HCT116 (cell line): ENCODE measurements at regions not wholly inside any gene's neighbourhood (a gene's known extent, or its start where the extent isn't known, plus 50 kb on each side); places are given as distances from the start of the nearest gene placed in this dataset.
A peak's percentile ranks its signal among the peaks of the same experiment; 100 is the strongest.

Experiments used
- ATAC-seq: fragments of 200-7000 bp; cut with Tn5 transposase; 2 replicates; pipeline ENCODE4 v1.9.1; 2020; ENCODE audit warnings: mild to moderate bottlenecking, moderate library complexity
- BruUV-seq: library from RNA; stranded (reverse); fragments of 400-500 nt; replicated peaks from 2 replicates; lab custom pipeline; 2021; lab: Mats Ljungman, UMichigan
- CTCF ChIA-PET: fragments of 300-600 bp; sonication (Branson Sonifier 250); formaldehyde crosslinking; loops from one replicate; lab custom pipeline; 2021; ENCODE audit warnings: antibody characterized with exemption; lab: Charles Lee
- POLR2A ChIA-PET: fragments of 300-600, 350-600 bp; sonication (Branson Sonifier 250); formaldehyde crosslinking; loops from one replicate; lab custom pipeline; 2021; ENCODE audit warnings: antibody characterized with exemption; lab: Charles Lee
- RAD21 ChIA-PET, 2 experiments: fragments of 300-600 bp; sonication (Branson Sonifier 250); formaldehyde crosslinking; loops; one replicate each; lab custom pipeline; 2023; ENCODE audit warnings: low total read pairs in 2 of 2; ENCODE audit not compliant: uncharacterized antibody in 2 of 2, unreplicated experiment in 2 of 2, low non-redundant PET in 1 of 2; lab: Charles Lee
- DNase-seq: peaks from one replicate; pipeline ENCODE4 v3.0.0-alpha.2; 2010; ENCODE audit warnings: low read depth, low spot score
- H2AFZ ChIP-seq: fragments of 200-600 bp; shearing (Covaris generic), sonication (generic); 2 replicates; pipeline ENCODE4 v1.6.1; 2017; ENCODE audit warnings: low read depth, mixed run types, mixed read lengths, antibody characterized with exemption, low read length; ENCODE audit not compliant: poor library complexity, severe bottlenecking
- H3K27ac ChIP-seq: 2 replicates; pipeline ENCODE4 v1.5.1; 2012; ENCODE audit warnings: low read depth, low read length
- H3K27me3 ChIP-seq: fragments of 200-600 bp; sonication (generic); 2 replicates; pipeline ENCODE4 v1.6.1; 2016; ENCODE audit warnings: mixed run types, low read length, mixed read lengths; ENCODE audit not compliant: insufficient read depth
- H3K36me3 ChIP-seq, 2 experiments: fragments of 200-500 bp in 1 of 2; fragments of 200-600 bp in 1 of 2; sonication (Bioruptor generic) in 1 of 2; sonication (generic) in 1 of 2; 2 replicates each; pipeline versions ENCODE4 v1.5.1 to v1.6.1; 2014 to 2016; ENCODE audit warnings: low read length in 2 of 2, inconsistent platforms in 1 of 2, mixed read lengths in 1 of 2, mixed run types in 1 of 2; ENCODE audit not compliant: insufficient read depth in 2 of 2, control insufficient read depth in 1 of 2
- H3K4me1 ChIP-seq, 2 experiments: fragments of 200-600 bp in 1 of 2; sonication (generic) in 1 of 2; 2 replicates each; pipeline versions ENCODE4 v1.5.1 to v1.6.1; 2012 to 2017; ENCODE audit warnings: low read length in 2 of 2, inconsistent platforms in 1 of 2, mild to moderate bottlenecking in 1 of 2, mixed read lengths in 1 of 2, mixed run types in 1 of 2, moderate library complexity in 1 of 2; ENCODE audit not compliant: insufficient read depth in 2 of 2, control insufficient read depth in 1 of 2
- H3K4me2 ChIP-seq: fragments of 200-600 bp; sonication (generic); 2 replicates; pipeline ENCODE4 v1.6.1; 2017; ENCODE audit warnings: mixed run types, low read length, mixed read lengths
- H3K4me3 ChIP-seq, 2 experiments: fragments of 200-600 bp in 1 of 2; sonication (generic) in 1 of 2; replicated peaks in 1 of 2; 2 replicates each; pipeline ENCODE4 v1.5.1; 2011 to 2016; ENCODE audit warnings: low read length in 2 of 2, control low read depth in 1 of 2, low read depth in 1 of 2, mild to moderate bottlenecking in 1 of 2, mixed read lengths in 1 of 2, mixed run types in 1 of 2
- H3K79me2 ChIP-seq: fragments of 200-600 bp; sonication (generic); 2 replicates; pipeline ENCODE4 v1.6.1; 2017; ENCODE audit warnings: mild to moderate bottlenecking, mixed run types, low read length, moderate library complexity, mixed read lengths; ENCODE audit not compliant: insufficient read depth
- H3K9ac ChIP-seq: fragments of 200-600 bp; sonication (generic); 2 replicates; pipeline ENCODE4 v1.6.1; 2016; ENCODE audit warnings: low read length, mixed read lengths
- H3K9me2 ChIP-seq: fragments of 200-600 bp; sonication (generic), shearing (Covaris generic); 2 replicates; pipeline ENCODE4 v1.6.1; 2017; ENCODE audit warnings: mixed run types, mild to moderate bottlenecking, moderate library complexity; ENCODE audit not compliant: insufficient read depth
- H3K9me3 ChIP-seq, 2 experiments: fragments of 200-500 bp in 1 of 2; fragments of 200-600 bp in 1 of 2; sonication (Bioruptor generic) in 1 of 2; sonication (generic) in 1 of 2; 2 replicates each; pipeline ENCODE4 v1.6.1; 2014 to 2017; ENCODE audit warnings: low read length in 2 of 2, mixed read lengths in 2 of 2, inconsistent platforms in 1 of 2, low read depth in 1 of 2, mild to moderate bottlenecking in 1 of 2, mixed run types in 1 of 2, moderate library complexity in 1 of 2; ENCODE audit not compliant: control insufficient read depth in 1 of 2, insufficient read depth in 1 of 2
- H4K20me1 ChIP-seq: fragments of 200-600 bp; sonication (generic), shearing (Covaris generic); 2 replicates; pipeline ENCODE4 v1.6.1; 2017; ENCODE audit warnings: mixed run types, mild to moderate bottlenecking, moderate library complexity; ENCODE audit not compliant: insufficient read depth
- CBX3 ChIP-seq: IDR thresholded peaks from 2 replicates; pipeline ENCODE4 v1.6.1; 2012; ENCODE audit warnings: low read depth
- JUND ChIP-seq: IDR thresholded peaks from 2 replicates; pipeline ENCODE4 v1.6.1; 2012
- intact Hi-C: fragments of 100-400 bp; cut with micrococcal nuclease; formaldehyde crosslinking; loops from 2 replicates; pipeline ENCODE4 v1.10.0; 2022

- ATAC-seq, result no peak
Measured at GRCh38 chr16:85382717-85383118, 230.4 kb upstream of the GSE1 start.

GRCh38 chr16:85383836-85384832 is 229.0 kb upstream of the GSE1 start:
- H3K9ac ChIP-seq, result no peak overlapping the region
- intact Hi-C loops, result no loop called here
- H3K9me3 ChIP-seq, result peaks cover 0 to 5% of the 10 kb centered on the region in 2 experiments; a peak in 1 of 4 replicates
- RAD21 ChIA-PET, result no interaction called here
- peak overlapping the region; percentile 12; the same call in 1 of the 2 replicates for H3K27ac ChIP-seq
- no peaks in the 10 kb centered on the region for H3K79me2 ChIP-seq
- H3K9me2 ChIP-seq, result no peaks in the 10 kb centered on the region
- BruUV-seq, result no TSS peak
- ATAC-seq (no peak), DNase-seq (no peak)
- CTCF ChIA-PET, result interaction anchor here (1.3 to 1.8 kb wide), 2 partner anchors 9 to 12 kb away, joined by 4 to 5 read pairs; no protein-coding TSS in a partner anchor
- no peaks in the 10 kb centered on the region for H3K36me3 ChIP-seq
- no peaks in the 10 kb centered on the region for H4K20me1 ChIP-seq
- POLR2A ChIA-PET, result no interaction called here
- no peak for TF ChIP-seq CBX3
- H3K4me3 ChIP-seq, result no peak overlapping the region
- no peak overlapping the region for H3K4me2 ChIP-seq
- H2AFZ ChIP-seq, result no peak overlapping the region
- peaks cover 5 to 7% of the 10 kb centered on the region in 2 experiments; a peak in 2 of 4 replicates for H3K4me1 ChIP-seq
- no peaks in the 10 kb centered on the region for H3K27me3 ChIP-seq

More at GRCh38 chr16:85382717-85383118, 230.4 kb upstream of the GSE1 start:
- ChIA-PET RAD21 (no interaction called here), CTCF (interaction anchor here (1.8 kb wide), 1 partner anchor 10 kb away, joined by 4 read pairs; no protein-coding TSS in a partner anchor), POLR2A (no interaction called here)
- H4K20me1 ChIP-seq, result no peaks in the 10 kb centered on the region
- no peaks in the 10 kb centered on the region for H3K79me2 ChIP-seq
- no TSS peak for BruUV-seq
- H3K9me2 ChIP-seq, result no peaks in the 10 kb centered on the region
- H2AFZ ChIP-seq, result no peak overlapping the region
- H3K9me3 ChIP-seq, result peaks cover 0 to 5% of the 10 kb centered on the region in 2 experiments; a peak in 1 of 4 replicates
- intact Hi-C loops, result no loop called here
- no peak overlapping the region for H3K4me2 ChIP-seq
- H3K27me3 ChIP-seq, result no peaks in the 10 kb centered on the region
- peaks cover 5 to 7% of the 10 kb centered on the region in 2 experiments; a peak in 2 of 4 replicates for H3K4me1 ChIP-seq
- no peak for DNase-seq
- no peaks in the 10 kb centered on the region for H3K36me3 ChIP-seq
- H3K27ac ChIP-seq, result no peak overlapping the region
- no peak overlapping the region for H3K4me3 ChIP-seq
- no peak for TF ChIP-seq JUND
- no peak overlapping the region for H3K9ac ChIP-seq
